K562 (cell line): ENCODE measurements at regions not wholly inside any gene's neighbourhood (a gene's known extent, or its start where the extent isn't known, plus 50 kb on each side); places are given as distances from the start of the nearest gene placed in this dataset.

Source experiments
- ATAC-seq: fragments of 200-7000 bp; cut with Tn5 transposase; 3 replicates; pipeline ENCODE4 v1.9.1; 2020; ENCODE audit warnings: moderate library complexity
- BruUV-seq: library from RNA; stranded (reverse); fragments of 400-500 nt; replicated peaks from 2 replicates; lab custom pipeline; 2021; lab: Mats Ljungman, UMichigan
- CTCF ChIA-PET: fragments of 300-600 bp; formaldehyde crosslinking; extraction: SDS; loops from one replicate; lab custom pipeline; 2021; ENCODE audit warnings: low intra/inter-chr PET ratio; lab: Yijun Ruan, JAX
- POLR2A ChIA-PET: fragments of 300-600, 350-650 bp; sonication (Branson Sonifier 250); formaldehyde crosslinking; extraction: SDS; loops from one replicate; lab custom pipeline; 2021; ENCODE audit warnings: antibody characterized with exemption, inconsistent platforms; lab: Yijun Ruan, JAX
- DNase-seq, 4 experiments: peaks; one replicate each; pipeline versions ENCODE4 v3.0.0 to v3.0.0-alpha.2; 2011 to 2018; ENCODE audit warnings: low spot score in 3 of 4, mixed read lengths in 3 of 4; ENCODE audit errors: extremely low read depth in 1 of 4
- FAIRE-seq: peaks from 2 replicates; lab custom pipeline; 2011; peaks lifted over from hg19 to GRCh38; lab: Jason Lieb, UNC
- H2AFZ ChIP-seq: 2 replicates; pipeline ENCODE4 v1.6.0; 2011; ENCODE audit warnings: low read depth, low read length, control low read depth, inconsistent platforms
- H3K27ac ChIP-seq: fragments of 200-600 bp; 3 replicates; pipeline ENCODE4 v1.8.0; 2011; ENCODE audit warnings: low read depth, mild to moderate bottlenecking, control low read depth, inconsistent platforms, low read length, moderate library complexity, mixed read lengths; ENCODE audit errors: extremely low read depth
- H3K27me3 ChIP-seq, 2 experiments: fragments of 300-600 bp in 1 of 2; 2 replicates in 1 of 2; 3 replicates in 1 of 2; pipeline versions ENCODE4 v1.6.0 to v1.8.0; 2011; ENCODE audit warnings: inconsistent platforms in 2 of 2, low read length in 2 of 2, mild to moderate bottlenecking in 1 of 2, mixed read lengths in 1 of 2, moderate library complexity in 1 of 2; ENCODE audit not compliant: control insufficient read depth in 2 of 2, insufficient read depth in 2 of 2
- H3K36me3 ChIP-seq: fragments of 300-600 bp; 3 replicates; pipeline ENCODE4 v1.8.0; 2011; ENCODE audit warnings: mild to moderate bottlenecking, low read length, inconsistent platforms; ENCODE audit not compliant: control insufficient read depth, insufficient read depth
- H3K4me1 ChIP-seq, 2 experiments: fragments of 200-600 bp in 1 of 2; replicated peaks in 1 of 2; 2 replicates in 1 of 2; 3 replicates in 1 of 2; pipeline versions ENCODE4 v1.5.1 to v1.8.0; 2011; ENCODE audit warnings: inconsistent platforms in 2 of 2, low read length in 2 of 2, mild to moderate bottlenecking in 1 of 2, mixed read lengths in 1 of 2, moderate library complexity in 1 of 2; ENCODE audit not compliant: control insufficient read depth in 2 of 2, insufficient read depth in 2 of 2
- H3K4me2 ChIP-seq: 2 replicates; pipeline ENCODE4 v1.6.1; 2011; ENCODE audit warnings: low read length, control low read depth, inconsistent platforms, mixed read lengths; ENCODE audit not compliant: insufficient read depth
- H3K4me3 ChIP-seq: fragments of 200-600 bp; sonication (generic), shearing (Covaris generic); 2 replicates; pipeline ENCODE4 v1.5.1; 2016; ENCODE audit warnings: control low read depth, inconsistent platforms
- H3K79me2 ChIP-seq: fragments of 200-600 bp; 3 replicates; pipeline ENCODE4 v1.8.0; 2011; ENCODE audit warnings: low read length, inconsistent platforms; ENCODE audit not compliant: control insufficient read depth, insufficient read depth
- H3K9ac ChIP-seq, 2 experiments: 2 replicates each; pipeline versions ENCODE4 v1.6.0 to v1.6.1; 2011; ENCODE audit warnings: low read depth in 2 of 2, low read length in 2 of 2, control low read depth in 1 of 2, inconsistent platforms in 1 of 2, mild to moderate bottlenecking in 1 of 2, mixed read lengths in 1 of 2; ENCODE audit not compliant: insufficient read depth in 1 of 2
- H3K9me1 ChIP-seq: one replicate; pipeline ENCODE4 v1.6.0; 2011; ENCODE audit warnings: inconsistent platforms, mild to moderate bottlenecking, low read length, moderate library complexity; ENCODE audit not compliant: control insufficient read depth, insufficient read depth
- H3K9me3 ChIP-seq: replicated peaks from 2 replicates; pipeline ENCODE4 v1.5.1; 2011; ENCODE audit warnings: low read depth, low read length, inconsistent platforms; ENCODE audit not compliant: control insufficient read depth, insufficient read depth
- H4K20me1 ChIP-seq: replicated peaks from 2 replicates; pipeline ENCODE4 v1.6.1; 2011; ENCODE audit warnings: low read length, inconsistent platforms, mixed read lengths; ENCODE audit not compliant: control insufficient read depth, insufficient read depth
- BRD4 ChIP-seq: fragments of 200-600 bp; sonication (generic); IDR thresholded peaks from 2 replicates; pipeline ENCODE4 v1.6.1; 2017; ENCODE audit warnings: inconsistent platforms
- MAFK ChIP-seq: IDR thresholded peaks from 2 replicates; pipeline ENCODE4 v1.6.1; 2011; ENCODE audit warnings: low read length, improper control_type of control experiment
- UBTF ChIP-seq, 2 experiments: IDR thresholded peaks; 2 replicates each; pipeline ENCODE4 v1.6.1; 2012; ENCODE audit warnings: improper control_type of control experiment in 2 of 2, low read depth in 2 of 2, low read length in 2 of 2, borderline replicate concordance in 1 of 2
- ZNF77 ChIP-seq: fragments of 250-450 bp; sonication (Bioruptor Pico); IDR thresholded peaks from 2 replicates; pipeline ENCODE4 v1.5.0; 2020
- WGBS: fragments of 100-300 bp; shearing (Covaris generic); methylation state at CpG from one replicate; pipeline ENCODE4 v1.1.6; 2016; ENCODE audit warnings: low coverage, mixed read lengths; ENCODE audit not compliant: insufficient coverage; ENCODE audit errors: missing lambda C conversion rate; 5-methylcytosine and 5-hydroxymethylcytosine counted together
- in situ Hi-C: fragments of 300-500 bp; cut with MboI; formaldehyde crosslinking; loops from 4 replicates; pipeline ENCODE4 v1.15.0; 2018; ENCODE audit warnings: inconsistent platforms, mixed read lengths
- intact Hi-C: fragments of 100-400 bp; cut with micrococcal nuclease; formaldehyde crosslinking; loops from 2 replicates; pipeline ENCODE4 v1.14.2; 2022

GRCh38 chr6:170008294-170008785, 256.9 kb downstream of the ERMARD start (continued):
- TF ChIP-seq UBTF (IDR thresholded peaks at IDR 0.05; ENCODE audit: borderline replicate concordance in 1 of 2, low read depth in 2 of 2, low read length in 2 of 2) (no peak), BRD4 (no peak)

- Histone ChIP-seq H3K9ac (no peak overlapping the region), H3K9me1 (no peaks in the 10 kb centered on the region), H3K79me2 (no peaks in the 10 kb centered on the region), H3K36me3 (no peaks in the 10 kb centered on the region), H3K27ac (no peak overlapping the region), H2AFZ (no peak overlapping the region), H3K4me3 (no peak overlapping the region), H3K9me3 (no peaks in the 10 kb centered on the region; the same call in 1 of the 2 replicates), H3K4me2 (no peak overlapping the region), H3K4me1 (no peaks in the 10 kb centered on the region), H4K20me1 (no peaks in the 10 kb centered on the region), H3K27me3 (peaks cover 6 to 29% of the 10 kb centered on the region in 2 experiments; a peak in 3 of 5 replicates)
- WGBS, result under 1% methylated on average over 17 of the region's 17 CpGs
- ChIA-PET CTCF (no interaction called here), POLR2A (interaction anchor here (0.6 to 0.8 kb wide), 2 partner anchors 10 to 305 kb away, joined by 3 to 4 read pairs; no protein-coding TSS in a partner anchor)
- intact Hi-C loops, result no loop called here
- in situ Hi-C loops, result no loop called here
- TF ChIP-seq ZNF77, result no peak
- TF ChIP-seq MAFK, result no peak
- DNase-seq, result no peak
- no peak for ATAC-seq
- no peak for FAIRE-seq
- BruUV-seq, result no TSS peak
Measured at GRCh38 chr6:170007468-170008293, 256.3 kb downstream of the ERMARD start.
